Activated naive CD4-positive, alpha-beta T cell treated with anti-CD3 and anti-CD28 coated beads, Interleukin-2, amount 50 U/mL, for 72 hours (primary cell): ENCODE measurements at regions not wholly inside any gene's neighbourhood (a gene's known extent, or its start where the extent isn't known, plus 50 kb on each side); places are given as distances from the start of the nearest gene placed in this dataset.

Source experiments
- ATAC-seq, 2 donors: fragments of 150-1000 bp; cut with Tn5 transposase; 2 replicates each; pipeline ENCODE4 v1.10.0; 2021; ENCODE audit warnings: mild to moderate bottlenecking in 2 of 2, moderate library complexity in 2 of 2
- DNase-seq, 2 donors: peaks; one replicate each; pipeline ENCODE4 v3.0.0; 2021 to 2022; ENCODE audit warnings: low spot score in 2 of 2
- H3K27ac Mint-ChIP-seq, 2 donors: one replicate each; pipeline ENCODE4 v1.8.0; 2022; ENCODE audit warnings: mild to moderate bottlenecking in 2 of 2, mixed read lengths in 2 of 2
- H3K36me3 Mint-ChIP-seq, 2 donors: one replicate each; pipeline ENCODE4 v1.8.0; 2022; ENCODE audit warnings: mixed read lengths in 2 of 2
- H3K9me3 Mint-ChIP-seq, 2 donors: one replicate each; pipeline ENCODE4 v1.8.0; 2022; ENCODE audit warnings: mixed read lengths in 2 of 2

GRCh38 chr4:14596904-14597303 is 405.4 kb upstream of the CPEB2 start:
- DNase-seq (no peak), ATAC-seq (no peak)
- H3K36me3 Mint-ChIP-seq = no peaks in the 10 kb centered on the region
- H3K9me3 Mint-ChIP-seq = no peaks in the 10 kb centered on the region
- no peak overlapping the region for H3K27ac Mint-ChIP-seq

- H3K36me3 Mint-ChIP-seq = no peaks in the 10 kb centered on the region
- no peak overlapping the region for H3K27ac Mint-ChIP-seq
- DNase-seq (no peak), ATAC-seq (no peak)
- peaks cover 0 to 5% of the 10 kb centered on the region in 2 donors for H3K9me3 Mint-ChIP-seq
Measured at GRCh38 chr4:14602206-14602605, 400.1 kb upstream of the CPEB2 start.

- Mint-ChIP-seq H3K9me3 (peaks cover 3 to 5% of the 10 kb centered on the region in 2 donors), H3K36me3 (peaks cover 0 to 6% of the 10 kb centered on the region in 2 donors), H3K27ac (no peak overlapping the region)
- no peak for DNase-seq
- ATAC-seq = no peak
Measured at GRCh38 chr4:14607001-14607400, 395.3 kb upstream of the CPEB2 start.

- Mint-ChIP-seq H3K9me3 (peaks cover 3 to 5% of the 10 kb centered on the region in 2 donors), H3K36me3 (peaks cover 0 to 6% of the 10 kb centered on the region in 2 donors), H3K27ac (no peak overlapping the region)
- no peak for ATAC-seq
- DNase-seq = no peak
Measured at GRCh38 chr4:14607578-14607977, 394.7 kb upstream of the CPEB2 start.

GRCh38 chr4:14608630-14609029 is 393.7 kb upstream of the CPEB2 start:
- DNase-seq (no peak), ATAC-seq (no peak)
- peaks cover 3 to 5% of the 10 kb centered on the region in 2 donors for H3K9me3 Mint-ChIP-seq
- peaks cover 0 to 6% of the 10 kb centered on the region in 2 donors for H3K36me3 Mint-ChIP-seq
- H3K27ac Mint-ChIP-seq = no peak overlapping the region

- Mint-ChIP-seq H3K27ac (no peak overlapping the region), H3K36me3 (peaks cover 0 to under 1% of the 10 kb centered on the region in 2 donors), H3K9me3 (peaks cover 5% of the 10 kb centered on the region in 2 donors)
- DNase-seq (no peak), ATAC-seq (no peak)
Measured at GRCh38 chr4:14614840-14615239, 387.4 kb upstream of the CPEB2 start.

- Mint-ChIP-seq H3K9me3 (peaks cover 5% of the 10 kb centered on the region in 2 donors), H3K36me3 (no peaks in the 10 kb centered on the region), H3K27ac (no peak overlapping the region)
- ATAC-seq = no peak
- no peak for DNase-seq
Measured at GRCh38 chr4:14615671-14616070, 386.6 kb upstream of the CPEB2 start.

- no peak for DNase-seq
- peaks cover 0 to 9% of the 10 kb centered on the region in 2 donors for H3K9me3 Mint-ChIP-seq
- no peak for ATAC-seq
- H3K27ac Mint-ChIP-seq = no peak overlapping the region
- H3K36me3 Mint-ChIP-seq = no peaks in the 10 kb centered on the region
Measured at GRCh38 chr4:14620567-14621141, 381.6 kb upstream of the CPEB2 start.

GRCh38 chr4:14621731-14622463 is 380.4 kb upstream of the CPEB2 start:
- DNase-seq = no peak
- ATAC-seq = no peak
- Mint-ChIP-seq H3K9me3 (peaks cover 0 to 9% of the 10 kb centered on the region in 2 donors), H3K36me3 (no peaks in the 10 kb centered on the region), H3K27ac (no peak overlapping the region)

- DNase-seq (no peak), ATAC-seq (no peak)
- H3K9me3 Mint-ChIP-seq = peaks cover 0 to 9% of the 10 kb centered on the region in 2 donors
- H3K27ac Mint-ChIP-seq = no peak overlapping the region
- no peaks in the 10 kb centered on the region for H3K36me3 Mint-ChIP-seq
Measured at GRCh38 chr4:14627038-14627437, 375.2 kb upstream of the CPEB2 start.

GRCh38 chr4:14631806-14632440 is 370.4 kb upstream of the CPEB2 start:
- no peak for DNase-seq
- Mint-ChIP-seq H3K27ac (no peak overlapping the region), H3K9me3 (peaks cover 8 to 16% of the 10 kb centered on the region in 2 donors), H3K36me3 (no peaks in the 10 kb centered on the region)
- no peak for ATAC-seq

GRCh38 chr4:14636563-14636962 is 365.7 kb upstream of the CPEB2 start:
- peaks cover 8 to 16% of the 10 kb centered on the region in 2 donors for H3K9me3 Mint-ChIP-seq
- no peak overlapping the region for H3K27ac Mint-ChIP-seq
- no peaks in the 10 kb centered on the region for H3K36me3 Mint-ChIP-seq
- DNase-seq = no peak
- peak in 1 of 2 donors; percentile 24 for ATAC-seq

- DNase-seq = no peak
- ATAC-seq = no peak
- Mint-ChIP-seq H3K27ac (no peak overlapping the region), H3K36me3 (no peaks in the 10 kb centered on the region), H3K9me3 (peaks cover 0 to 5% of the 10 kb centered on the region in 2 donors)
Measured at GRCh38 chr4:14640476-14640875, 361.8 kb upstream of the CPEB2 start.

GRCh38 chr4:14641871-14642270 is 360.4 kb upstream of the CPEB2 start:
- ATAC-seq (no peak), DNase-seq (no peak)
- H3K9me3 Mint-ChIP-seq = no peaks in the 10 kb centered on the region
- H3K36me3 Mint-ChIP-seq = no peaks in the 10 kb centered on the region
- H3K27ac Mint-ChIP-seq = no peak overlapping the region

- no peak overlapping the region for H3K27ac Mint-ChIP-seq
- ATAC-seq (no peak), DNase-seq (no peak)
- no peaks in the 10 kb centered on the region for H3K36me3 Mint-ChIP-seq
- H3K9me3 Mint-ChIP-seq = peaks cover 4 to 8% of the 10 kb centered on the region in 2 donors
Measured at GRCh38 chr4:14644580-14645282, 357.6 kb upstream of the CPEB2 start.

- Mint-ChIP-seq H3K36me3 (no peaks in the 10 kb centered on the region), H3K27ac (no peak overlapping the region), H3K9me3 (peaks cover 8 to 18% of the 10 kb centered on the region in 2 donors)
- ATAC-seq (no peak), DNase-seq (no peak)
Measured at GRCh38 chr4:14646831-14647230, 355.4 kb upstream of the CPEB2 start.

GRCh38 chr4:14650127-14650526 is 352.2 kb upstream of the CPEB2 start:
- Mint-ChIP-seq H3K27ac (no peak overlapping the region), H3K9me3 (peaks cover 8 to 23% of the 10 kb centered on the region in 2 donors), H3K36me3 (no peaks in the 10 kb centered on the region)
- DNase-seq (no peak), ATAC-seq (no peak)
